BLaER1 treated with 17β-estradiol and CSF1 and Interleukin-3, amounts not matched to agents 10 nM and 100 nM (cell line): ENCODE measurements at regions not wholly inside any gene's neighbourhood (a gene's known extent, or its start where the extent isn't known, plus 50 kb on each side); places are given as distances from the start of the nearest gene placed in this dataset.
"Not testable (repeated sequence)": the region's sequence is repeated elsewhere in the genome, so short reads cannot be mapped to it uniquely, and the experiment has no call there.

Source experiments
- H3K27ac ChIP-seq, 11 experiments: shearing (Covaris generic); formaldehyde crosslinking; 2 replicates each; pipeline ENCODE4 v1.8.1; 2022
- H3K27me3 ChIP-seq, 11 experiments: shearing (Covaris generic); formaldehyde crosslinking; 2 replicates each; pipeline ENCODE4 v1.8.1; 2022
- H3K36me3 ChIP-seq, 11 experiments: shearing (Covaris generic); formaldehyde crosslinking; 2 replicates each; pipeline ENCODE4 v1.8.1; 2022
- H3K4me1 ChIP-seq, 10 experiments: shearing (Covaris generic); formaldehyde crosslinking; 2 replicates each; pipeline ENCODE4 v1.8.1; 2022
- H3K4me2 ChIP-seq, 11 experiments: shearing (Covaris generic); formaldehyde crosslinking; 2 replicates each; pipeline ENCODE4 v1.8.1; 2022
- H3K4me3 ChIP-seq, 10 experiments: shearing (Covaris generic); formaldehyde crosslinking; 2 replicates each; pipeline ENCODE4 v1.8.1; 2022
- H3K9ac ChIP-seq, 11 experiments: shearing (Covaris generic); formaldehyde crosslinking; 2 replicates each; pipeline ENCODE4 v1.8.1; 2022
- H3K9me3 ChIP-seq, 11 experiments: shearing (Covaris generic); formaldehyde crosslinking; replicated peaks in 1 of 11; 2 replicates each; pipeline ENCODE4 v1.8.1; 2022
- H4K20me1 ChIP-seq, 11 experiments: shearing (Covaris generic); formaldehyde crosslinking; 2 replicates each; pipeline ENCODE4 v1.8.1; 2022
- Cebpa-rat ChIP-seq, 11 experiments: shearing (Covaris generic); IDR thresholded peaks; 2 replicates each; pipeline ENCODE4 v1.8.1; 2022

- Histone ChIP-seq H3K4me3 (no peak overlapping the region), H3K9me3 (no peaks in the 10 kb centered on the region), H3K36me3 (no peaks in the 10 kb centered on the region), H3K27me3 (no peaks in the 10 kb centered on the region), H3K4me1 (no peaks in the 10 kb centered on the region), H3K9ac (no peak overlapping the region), H4K20me1 (no peaks in the 10 kb centered on the region), H3K27ac (no peak overlapping the region), H3K4me2 (no peak overlapping the region)
- TF ChIP-seq Cebpa-rat (IDR thresholded peaks at IDR 0.05), result no peak
Observed at GRCh38 chr18:40157120-40157519, 1797.9 kb upstream of the PIK3C3 start.

GRCh38 chr18:40152859-40153258 is 1802.2 kb upstream of the PIK3C3 start:
- Histone ChIP-seq H3K4me1 (no peaks in the 10 kb centered on the region), H3K4me3 (no peak overlapping the region)
- no peak for TF ChIP-seq Cebpa-rat (IDR thresholded peaks at IDR 0.05)

GRCh38 chr18:40148960-40149359 is 1806.1 kb upstream of the PIK3C3 start:
- Histone ChIP-seq H3K27ac (no peak overlapping the region), H3K9ac (no peak overlapping the region), H3K36me3 (no peaks in the 10 kb centered on the region), H3K4me3 (no peak overlapping the region), H3K4me2 (no peak overlapping the region), H4K20me1 (no peaks in the 10 kb centered on the region), H3K9me3 (no peaks in the 10 kb centered on the region), H3K4me1 (no peaks in the 10 kb centered on the region), H3K27me3 (no peaks in the 10 kb centered on the region)
- peak in 4 of 11 experiments; percentile 12 to 47 (median 30); a peak in 4 of 22 replicates for TF ChIP-seq Cebpa-rat (IDR thresholded peaks at IDR 0.05)

More at GRCh38 chr18:40152859-40153258, 1802.2 kb upstream of the PIK3C3 start:
- H3K27me3 ChIP-seq, result no peaks in the 10 kb centered on the region
- no peaks in the 10 kb centered on the region for H3K9me3 ChIP-seq
- no peak overlapping the region for H3K4me2 ChIP-seq
- H3K36me3 ChIP-seq, result no peaks in the 10 kb centered on the region
- H3K27ac ChIP-seq, result no peak overlapping the region
- no peaks in the 10 kb centered on the region for H4K20me1 ChIP-seq
- no peak overlapping the region for H3K9ac ChIP-seq

- Histone ChIP-seq H3K4me2 (no peak overlapping the region), H3K4me1 (no peaks in the 10 kb centered on the region), H3K27ac (no peak overlapping the region), H3K4me3 (no peak overlapping the region), H3K9me3 (peaks cover 0 to 7% (median 5%) of the 10 kb centered on the region in 11 experiments; a peak in 9 of 22 replicates), H4K20me1 (no peaks in the 10 kb centered on the region), H3K36me3 (no peaks in the 10 kb centered on the region), H3K27me3 (no peaks in the 10 kb centered on the region), H3K9ac (no peak overlapping the region)
- TF ChIP-seq Cebpa-rat (IDR thresholded peaks at IDR 0.05), result no peak
Observed at GRCh38 chr18:40133253-40133652, 1821.8 kb upstream of the PIK3C3 start.

DNA sequence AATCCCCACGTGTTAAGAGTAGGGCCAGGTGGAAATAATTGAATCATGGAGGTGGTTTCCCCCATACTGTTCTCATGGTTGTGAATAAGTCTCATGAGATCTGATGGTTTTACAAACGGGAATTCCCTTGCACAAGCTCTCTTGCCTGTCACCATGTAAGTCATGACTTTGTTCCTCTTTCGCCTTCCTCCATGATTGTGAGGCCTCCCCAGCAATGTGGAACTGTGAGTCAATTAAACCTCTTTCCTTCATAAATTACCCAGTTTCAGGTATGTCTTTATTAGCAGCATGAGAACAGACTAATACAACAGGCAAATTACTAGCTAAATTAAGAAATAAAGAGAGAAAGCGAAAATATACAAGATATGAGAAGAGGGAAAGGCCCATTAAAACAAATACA is 1822.6 kb upstream of the PIK3C3 start:
- H3K9ac ChIP-seq, H3K9me3 ChIP-seq, H3K4me1 ChIP-seq, H3K4me2 ChIP-seq, H3K27me3 ChIP-seq, H4K20me1 ChIP-seq, H3K4me3 ChIP-seq, H3K27ac ChIP-seq, H3K36me3 ChIP-seq: not testable (repeated sequence)

DNA sequence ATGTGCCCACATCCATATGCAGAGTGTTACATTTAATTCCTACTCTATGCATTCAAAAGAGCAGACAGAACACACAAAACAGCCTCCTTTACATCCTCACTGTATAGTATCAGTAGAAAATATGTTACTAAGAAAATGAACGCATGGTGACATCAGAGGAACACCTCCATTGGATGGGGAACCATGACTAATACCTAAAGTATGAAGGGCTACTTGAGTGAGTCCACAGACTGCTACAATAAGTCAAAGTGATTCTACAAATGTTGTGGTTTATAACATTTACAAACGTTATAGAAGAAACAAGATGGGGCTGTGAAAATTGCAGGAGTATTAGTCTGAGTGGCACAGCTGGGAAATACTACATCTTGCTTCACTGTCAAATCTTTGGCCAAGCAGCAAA is 1830.9 kb upstream of the PIK3C3 start:
- H3K4me3 ChIP-seq, result no peak overlapping the region

DNA sequence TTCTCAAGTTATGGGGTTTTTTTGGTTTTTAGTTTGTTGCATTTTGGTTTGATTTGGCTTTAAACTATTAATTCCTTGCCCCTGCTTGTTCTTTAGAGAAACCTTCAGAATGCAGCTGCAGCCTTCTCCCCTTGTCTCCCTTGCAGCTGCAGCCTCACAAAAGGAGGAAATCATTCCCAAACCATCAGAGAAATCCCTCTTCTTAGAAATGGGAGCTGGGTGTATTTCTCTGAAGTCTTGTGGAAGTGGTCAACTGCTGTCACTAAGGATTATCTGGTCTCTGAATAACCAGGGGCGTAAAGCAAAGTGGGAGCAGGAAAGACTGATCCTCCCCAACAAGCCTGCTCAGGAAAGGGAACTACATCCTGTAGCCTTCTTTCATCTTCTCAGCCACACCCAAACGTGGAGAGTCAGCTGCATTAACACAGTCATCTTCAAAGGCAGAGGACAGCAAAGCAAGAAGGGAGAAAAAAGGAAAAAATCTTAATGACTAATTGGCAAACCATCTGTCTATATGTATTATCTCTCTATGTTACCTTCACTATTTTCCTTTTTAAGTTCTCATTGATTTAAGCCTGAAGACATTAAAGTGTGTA is 1834.1 kb upstream of the PIK3C3 start:
- no peak for TF ChIP-seq Cebpa-rat (IDR thresholded peaks at IDR 0.05)
- no peak overlapping the region for H3K4me2 ChIP-seq

More for the DNA sequence above, 1830.9 kb upstream of the PIK3C3 start:
- no peak overlapping the region for H3K4me2 ChIP-seq
- H3K27me3 ChIP-seq, result no peaks in the 10 kb centered on the region
- TF ChIP-seq Cebpa-rat (IDR thresholded peaks at IDR 0.05), result no peak
- no peak overlapping the region for H3K9ac ChIP-seq
- H3K36me3 ChIP-seq, result no peaks in the 10 kb centered on the region
- H4K20me1 ChIP-seq, result no peaks in the 10 kb centered on the region
- H3K9me3 ChIP-seq, result peaks cover 0 to 11% (median 8%) of the 10 kb centered on the region in 11 experiments; a peak in 10 of 22 replicates
- no peaks in the 10 kb centered on the region for H3K4me1 ChIP-seq
- H3K27ac ChIP-seq, result no peak overlapping the region

DNA sequence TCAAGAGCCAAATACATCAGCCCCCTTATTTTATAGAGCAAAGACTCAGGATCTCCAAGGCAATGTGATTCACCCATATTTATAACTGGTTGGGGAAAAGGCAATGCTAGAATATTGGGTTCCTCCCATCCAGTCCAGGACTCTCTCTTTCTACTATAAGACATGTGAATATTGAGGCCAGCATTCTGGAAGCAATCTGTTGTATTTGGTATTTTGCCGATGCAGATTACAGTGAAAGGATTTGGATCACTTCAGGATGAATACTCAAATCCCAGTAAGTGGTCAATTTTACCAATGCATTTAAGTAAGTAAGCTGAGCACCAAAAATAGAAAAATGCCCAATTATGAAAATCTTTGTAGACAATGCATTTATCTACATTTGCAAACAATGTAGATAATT is 1834.7 kb upstream of the PIK3C3 start:
- Histone ChIP-seq H4K20me1 (no peaks in the 10 kb centered on the region), H3K27me3 (no peaks in the 10 kb centered on the region), H3K36me3 (no peaks in the 10 kb centered on the region), H3K27ac (no peak overlapping the region), H3K4me1 (no peaks in the 10 kb centered on the region), H3K4me3 (no peak overlapping the region), H3K9me3 (peaks cover 0 to 12% (median 8%) of the 10 kb centered on the region in 11 experiments; a peak in 10 of 22 replicates), H3K9ac (no peak overlapping the region), H3K4me2 (no peak overlapping the region)
- TF ChIP-seq Cebpa-rat (IDR thresholded peaks at IDR 0.05), result no peak

More for the DNA sequence above, 1834.1 kb upstream of the PIK3C3 start:
- no peaks in the 10 kb centered on the region for H3K4me1 ChIP-seq
- H4K20me1 ChIP-seq, result no peaks in the 10 kb centered on the region
- H3K4me3 ChIP-seq, result no peak overlapping the region
- H3K36me3 ChIP-seq, result no peaks in the 10 kb centered on the region
- H3K9me3 ChIP-seq, result peaks cover 0 to 12% (median 8%) of the 10 kb centered on the region in 11 experiments; a peak in 10 of 22 replicates
- H3K27ac ChIP-seq, result no peak overlapping the region
- no peak overlapping the region for H3K9ac ChIP-seq
- H3K27me3 ChIP-seq, result no peaks in the 10 kb centered on the region

- H3K9ac ChIP-seq, H3K27ac ChIP-seq, H3K4me2 ChIP-seq, H4K20me1 ChIP-seq, H3K4me3 ChIP-seq, H3K27me3 ChIP-seq, H3K36me3 ChIP-seq, H3K4me1 ChIP-seq: not testable (repeated sequence)
- H3K9me3 ChIP-seq, result peaks cover 0 to 12% (median 8%) of the 10 kb centered on the region in 11 experiments; a peak in 10 of 22 replicates
Observed at GRCh38 chr18:40119581-40119980, 1835.5 kb upstream of the PIK3C3 start.

GRCh38 chr18:40110455-40110854 is 1844.6 kb upstream of the PIK3C3 start:
- no peak for TF ChIP-seq Cebpa-rat (IDR thresholded peaks at IDR 0.05)
- Histone ChIP-seq H3K4me1 (no peaks in the 10 kb centered on the region), H4K20me1 (no peaks in the 10 kb centered on the region), H3K4me2 (no peak overlapping the region), H3K9me3 (no peaks in the 10 kb centered on the region), H3K9ac (no peak overlapping the region), H3K27me3 (no peaks in the 10 kb centered on the region), H3K27ac (no peak overlapping the region), H3K4me3 (no peak overlapping the region), H3K36me3 (no peaks in the 10 kb centered on the region)
